Skeletal muscle cell (primary cell): ENCODE measurements at regions not wholly inside any gene's neighbourhood (a gene's known extent, or its start where the extent isn't known, plus 50 kb on each side); places are given as distances from the start of the nearest gene placed in this dataset.
"Not testable (repeated sequence)": the region's sequence is repeated elsewhere in the genome, so short reads cannot be mapped to it uniquely, and the experiment has no call there.

Experiments used
- DNase-seq: peaks from one replicate; pipeline ENCODE4 v3.0.0-alpha.2; 2010; ENCODE audit warnings: low read depth
- H3K4me3 ChIP-seq: 2 replicates; pipeline ENCODE4 v1.5.1; 2011; ENCODE audit warnings: low read depth, mild to moderate bottlenecking, control low read depth, low read length, moderate library complexity

DNA sequence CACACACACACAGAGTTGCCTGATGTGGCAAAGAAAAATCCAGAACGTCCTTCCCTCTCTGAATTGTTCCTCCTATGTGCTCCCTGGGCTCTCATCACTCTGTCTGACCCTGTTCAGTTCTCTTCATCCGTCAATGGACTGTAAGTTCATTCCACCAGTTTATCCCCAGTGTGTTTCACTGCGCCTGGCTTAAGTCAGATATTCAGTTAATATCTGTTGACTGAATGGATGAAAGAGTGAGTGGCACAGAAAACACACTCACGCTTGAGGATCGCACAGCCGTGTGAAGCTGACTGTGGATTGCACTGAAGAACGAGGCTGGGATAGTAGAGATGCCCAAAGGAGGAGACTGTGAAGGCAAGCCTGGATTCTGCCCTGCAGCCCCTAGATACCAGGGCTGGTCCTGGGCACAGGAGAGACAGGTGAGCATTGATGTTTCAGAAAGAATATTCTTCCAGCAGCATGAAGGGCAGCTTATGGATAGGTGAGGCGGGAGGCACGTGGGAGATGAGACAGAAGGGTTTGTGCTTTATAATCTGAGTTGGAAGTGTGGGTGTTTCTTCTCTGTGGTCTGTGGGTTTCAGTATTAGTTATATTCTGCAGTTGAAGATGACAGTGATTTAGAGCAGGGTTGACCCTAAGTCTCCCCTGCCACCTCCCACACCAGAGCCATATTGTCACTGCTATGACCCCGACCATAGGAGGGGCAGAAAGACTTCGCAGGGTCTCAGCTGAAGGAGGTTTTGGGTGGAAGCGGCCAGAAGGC, 129.9 kb downstream of the SOCS6 start:
- DNase-seq = no peak
- H3K4me3 ChIP-seq = no peak overlapping the region

DNA sequence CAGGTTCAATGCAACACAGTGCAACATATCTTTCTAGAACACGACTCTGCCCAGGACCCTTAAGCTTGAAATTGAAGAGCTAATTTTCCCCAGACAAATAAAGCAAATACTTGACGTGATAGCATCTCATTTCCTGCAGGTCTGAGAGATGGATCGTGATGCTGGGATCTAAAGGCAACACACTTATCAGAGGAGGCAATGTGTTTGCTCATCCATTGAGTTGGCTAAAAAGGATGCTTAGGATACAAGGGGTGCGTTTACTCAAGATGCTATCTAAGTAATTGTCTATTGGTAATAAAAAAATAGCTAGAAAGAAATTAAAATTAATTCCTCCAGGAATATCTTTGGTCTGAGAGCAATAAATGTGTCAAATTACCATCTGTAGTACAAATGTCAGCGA, 129.0 kb downstream of the SOCS6 start:
- no peak overlapping the region for H3K4me3 ChIP-seq
- DNase-seq = no peak

GRCh38 chr18:70416496-70416895, 127.7 kb downstream of the SOCS6 start:
- DNase-seq = no peak

GRCh38 chr18:70415823-70416488, 127.1 kb downstream of the SOCS6 start:
- no peak for DNase-seq
- H3K4me3 ChIP-seq = no peak overlapping the region

More at GRCh38 chr18:70416496-70416895, 127.7 kb downstream of the SOCS6 start:
- H3K4me3 ChIP-seq = no peak overlapping the region

DNA sequence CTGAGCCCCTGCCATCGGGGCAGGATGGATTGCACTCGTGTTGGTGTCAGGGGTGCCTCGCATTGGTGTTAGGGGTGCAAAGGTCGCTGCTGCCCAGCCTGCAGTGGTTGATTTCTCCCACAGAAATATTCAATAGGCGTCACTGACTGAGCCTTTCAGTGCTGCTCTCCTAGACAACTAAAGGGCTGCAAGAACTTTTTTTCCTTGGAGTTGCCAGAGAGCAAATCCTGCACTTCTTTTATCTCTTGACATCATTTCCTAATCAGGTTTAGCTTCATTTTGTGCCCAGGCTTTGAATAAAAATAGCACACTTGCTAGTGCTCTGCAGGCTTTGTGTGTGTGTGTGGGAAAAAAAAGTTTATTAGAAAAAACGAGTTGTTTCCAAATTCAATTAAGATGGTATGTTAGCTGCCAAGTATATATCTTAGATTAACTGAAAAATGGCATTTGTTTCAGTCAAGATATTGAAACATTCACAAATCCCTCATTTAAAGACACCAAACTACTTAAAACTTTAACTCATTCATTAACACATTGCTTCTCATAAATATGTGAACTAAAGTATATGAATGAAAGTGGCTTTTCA, 125.6 kb downstream of the SOCS6 start:
- no peak for DNase-seq
- H3K4me3 ChIP-seq = no peak overlapping the region

GRCh38 chr18:70413455-70413854, 124.6 kb downstream of the SOCS6 start:
- DNase-seq = no peak
- no peak overlapping the region for H3K4me3 ChIP-seq

DNA sequence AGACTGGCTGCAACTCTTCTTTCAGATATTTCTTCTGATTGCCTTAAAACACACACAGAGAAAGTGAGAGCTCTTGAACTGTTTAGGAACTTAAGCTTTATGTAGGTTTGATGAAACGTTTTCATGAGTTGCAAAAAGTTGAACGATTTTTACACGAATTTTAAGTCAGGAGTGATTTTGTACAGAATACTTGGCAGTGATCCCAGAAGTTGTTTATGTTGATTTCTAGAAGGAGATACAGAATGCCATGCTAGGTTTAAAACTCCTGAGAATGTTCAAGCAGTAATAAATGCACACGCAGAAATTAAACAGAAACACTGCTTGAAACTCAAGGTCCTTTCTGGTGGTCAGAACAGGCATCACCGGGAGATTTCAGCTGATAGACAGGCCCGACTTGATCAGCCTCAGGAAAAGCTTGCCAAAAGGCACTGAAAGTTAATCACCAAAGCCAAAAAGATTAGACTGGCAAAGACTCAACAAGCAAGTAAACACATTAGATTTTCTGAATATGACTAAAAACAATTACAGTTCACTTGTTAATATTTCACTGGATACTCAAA, 123.1 kb downstream of the SOCS6 start:
- H3K4me3 ChIP-seq = no peak overlapping the region
- no peak for DNase-seq

DNA sequence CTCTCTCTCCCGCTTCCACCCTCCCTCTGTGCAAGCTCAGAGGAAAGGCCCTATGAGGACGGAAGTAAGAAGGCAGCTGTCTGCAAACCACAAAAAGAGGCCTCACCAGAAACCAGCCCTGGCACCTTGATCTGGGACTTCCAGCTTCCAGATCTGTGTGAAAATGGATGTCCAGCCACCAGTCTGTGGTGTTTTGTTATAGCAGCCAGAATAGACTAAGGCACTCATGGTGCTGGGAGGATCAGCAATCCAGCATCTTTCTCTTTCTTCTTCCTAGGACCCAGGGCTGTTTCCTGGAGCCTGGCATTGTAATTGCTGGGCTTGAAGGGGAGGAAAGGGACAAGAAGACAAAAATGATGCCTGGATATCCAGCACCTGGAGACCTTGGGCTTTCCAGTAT, 122.5 kb downstream of the SOCS6 start:
- no peak overlapping the region for H3K4me3 ChIP-seq

DNA sequence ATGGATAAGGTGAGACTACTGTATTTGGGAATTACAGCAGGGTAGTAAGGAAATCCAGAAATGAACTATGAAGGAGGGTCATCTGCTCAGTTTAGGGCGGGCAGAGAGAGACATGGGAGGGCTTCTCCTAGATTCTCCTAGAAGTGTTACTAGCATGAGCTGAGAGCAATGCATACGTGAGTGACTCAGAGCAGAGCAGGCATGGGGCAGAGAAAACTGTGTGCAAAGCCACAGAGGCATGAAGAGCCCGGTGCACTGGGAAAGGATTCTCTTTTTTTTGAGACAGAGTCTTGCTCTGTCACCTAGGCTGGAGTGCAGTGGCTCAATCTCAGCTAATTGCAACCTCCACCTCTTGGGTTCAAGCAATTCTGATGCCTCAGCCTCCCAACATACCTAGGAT, 116.2 kb downstream of the SOCS6 start:
- no peak for DNase-seq
- no peak overlapping the region for H3K4me3 ChIP-seq

More for the DNA sequence above, 122.5 kb downstream of the SOCS6 start:
- DNase-seq = no peak

DNA sequence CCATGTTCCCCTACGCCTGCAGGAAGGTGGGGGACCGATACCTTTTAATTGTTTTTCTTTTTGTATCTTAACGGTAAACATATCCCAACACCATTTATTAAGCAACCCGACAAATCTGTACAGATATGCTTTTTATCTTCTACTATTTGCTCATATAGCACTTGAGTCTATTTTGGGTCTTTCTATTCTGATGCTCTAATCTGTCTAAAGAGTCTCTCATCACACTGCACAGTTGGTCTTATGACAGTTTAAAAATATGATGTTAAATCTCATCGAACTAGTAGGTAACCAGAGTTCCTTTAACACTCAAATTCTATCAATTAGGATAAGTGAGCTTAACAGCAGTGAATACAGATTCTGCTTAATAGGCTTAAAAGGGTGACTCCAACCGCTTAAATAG, 111.6 kb downstream of the SOCS6 start:
- no peak for DNase-seq
- H3K4me3 ChIP-seq = no peak overlapping the region

GRCh38 chr18:70398076-70398475, 109.2 kb downstream of the SOCS6 start:
- H3K4me3 ChIP-seq = no peak overlapping the region
- DNase-seq = no peak

DNA sequence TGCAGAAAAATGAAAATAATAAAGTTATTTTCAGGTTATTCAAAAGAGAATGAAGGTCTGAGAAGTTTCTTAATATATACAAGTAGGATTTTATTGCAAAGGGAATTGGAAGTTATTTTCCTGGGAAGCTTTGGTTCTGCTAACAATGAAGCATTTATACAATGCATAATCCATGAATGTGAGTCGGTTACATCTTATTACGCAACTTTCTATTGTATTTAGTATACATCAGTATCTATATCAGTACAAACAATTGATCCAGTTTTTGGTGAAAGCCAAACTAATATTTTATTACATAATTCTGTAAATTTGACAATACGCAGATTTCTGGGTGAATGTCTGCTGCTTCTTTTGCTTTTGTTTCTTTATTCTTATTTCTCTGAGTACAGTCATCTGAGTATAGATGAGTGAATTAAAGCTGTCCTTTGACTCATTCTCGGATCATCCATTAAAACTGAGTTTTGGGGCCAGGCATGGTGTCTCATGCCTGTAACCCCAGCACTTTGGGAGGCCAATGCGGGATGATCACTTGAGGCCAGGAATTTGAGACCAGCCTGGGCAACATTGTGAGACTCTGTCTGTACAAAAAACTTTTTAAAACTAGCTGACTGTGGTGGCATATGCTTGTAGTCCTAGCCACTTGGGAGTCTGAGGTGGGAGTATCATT, 108.5 kb downstream of the SOCS6 start:
- H3K4me3 ChIP-seq = no peak overlapping the region
- no peak for DNase-seq

GRCh38 chr18:70395771-70396170, 106.9 kb downstream of the SOCS6 start:
- DNase-seq, H3K4me3 ChIP-seq: not testable (repeated sequence)

DNA sequence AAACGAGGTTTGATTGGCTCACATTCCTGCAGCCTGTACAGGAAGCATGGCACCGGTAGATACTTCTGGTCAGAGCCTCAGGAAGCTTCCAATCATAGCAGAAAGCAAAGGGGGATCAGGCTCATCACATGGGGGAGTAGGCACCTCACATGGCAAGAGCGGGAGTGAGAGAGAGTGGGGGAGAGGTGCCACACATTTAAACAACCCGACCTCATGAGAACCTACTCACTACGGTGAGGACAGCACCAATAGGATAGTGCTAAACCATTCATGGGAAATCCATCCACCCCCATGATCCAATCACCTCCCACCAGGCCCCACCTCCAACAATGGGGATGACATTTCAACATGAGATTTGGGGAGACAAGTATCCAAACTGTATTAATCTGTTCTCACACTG, 105.8 kb downstream of the SOCS6 start:
- no peak for DNase-seq
- H3K4me3 ChIP-seq = no peak overlapping the region

GRCh38 chr18:70390371-70391090, 101.7 kb downstream of the SOCS6 start:
- no peak overlapping the region for H3K4me3 ChIP-seq
- no peak for DNase-seq

- not testable (repeated sequence) for H3K4me3 ChIP-seq, DNase-seq
Measured at GRCh38 chr18:70389036-70389435, 100.2 kb downstream of the SOCS6 start.

DNA sequence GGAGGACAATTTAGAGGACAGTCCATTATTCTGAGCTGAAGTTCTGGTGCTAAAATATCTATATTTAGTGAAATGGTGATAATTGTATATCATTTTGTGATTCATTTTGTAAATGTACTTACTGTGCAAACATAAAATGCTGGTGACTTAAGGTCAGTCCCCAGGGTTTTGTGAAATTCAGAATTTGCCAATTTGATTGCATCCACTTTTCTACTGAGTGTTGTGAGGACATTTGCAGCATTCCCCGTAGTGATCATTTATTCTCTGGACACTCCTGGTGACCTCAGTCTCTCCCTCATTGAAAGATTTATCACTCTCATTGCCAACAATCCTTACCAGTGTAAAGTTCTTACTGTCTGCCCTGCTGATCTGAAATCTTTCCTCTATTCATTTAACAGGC, 98.2 kb downstream of the SOCS6 start:
- no peak for DNase-seq
- no peak overlapping the region for H3K4me3 ChIP-seq

- no peak for DNase-seq
- no peak overlapping the region for H3K4me3 ChIP-seq
Measured at GRCh38 chr18:70386582-70386981, 97.7 kb downstream of the SOCS6 start.

- H3K4me3 ChIP-seq = no peak overlapping the region
- no peak for DNase-seq
Measured at GRCh38 chr18:70385474-70385873, 96.6 kb downstream of the SOCS6 start.
